ENCODE measurements at regions not wholly inside any gene's neighbourhood (a gene's known extent, or its start where the extent isn't known, plus 50 kb on each side); places are given as distances from the start of the nearest gene placed in this dataset.

GRCh38 chr5:167987490-167988280, 303.8 kb upstream of the WWC1 start:
- TF ChIP-seq POLR2A (IDR thresholded peaks at IDR 0.05): no peak
- TF ChIP-seq CTCF (IDR thresholded peaks at IDR 0.05): no peak
